Stimulated activated naive B cell treated with anti-CD40 and anti-IgM and Interleukin-4, amounts not matched to agents 10 μg/mL and 1 μg/mL and 100 μg/mL, for 72 hours (primary cell): ENCODE measurements at regions not wholly inside any gene's neighbourhood (a gene's known extent, or its start where the extent isn't known, plus 50 kb on each side); places are given as distances from the start of the nearest gene placed in this dataset.
"Not testable (repeated sequence)": the region's sequence is repeated elsewhere in the genome, so short reads cannot be mapped to it uniquely, and the experiment has no call there.

Experiments
- ATAC-seq, 2 donors: fragments of 150-1000 bp; cut with Tn5 transposase; replicated peaks; 2 replicates each; pipeline ENCODE4 v1.10.0; 2021; ENCODE audit warnings: moderate library complexity in 1 of 2
- DNase-seq: peaks from one replicate; pipeline ENCODE4 v3.0.0; 2021
- H3K27ac Mint-ChIP-seq: one replicate; pipeline ENCODE4 v1.8.0; 2022; ENCODE audit warnings: mild to moderate bottlenecking, mixed read lengths
- H3K27me3 Mint-ChIP-seq, 2 donors: one replicate each; pipeline ENCODE4 v1.8.0; 2022; ENCODE audit warnings: mixed read lengths in 2 of 2
- H3K36me3 Mint-ChIP-seq, 2 donors: one replicate each; pipeline ENCODE4 v1.8.0; 2022; ENCODE audit warnings: mixed read lengths in 2 of 2, mild to moderate bottlenecking in 1 of 2
- H3K4me1 Mint-ChIP-seq, 2 donors: one replicate each; pipeline ENCODE4 v1.8.0; 2022; ENCODE audit warnings: mixed read lengths in 2 of 2, mild to moderate bottlenecking in 1 of 2
- H3K4me3 Mint-ChIP-seq, 2 donors: one replicate each; pipeline ENCODE4 v1.8.0; 2022; ENCODE audit warnings: mild to moderate bottlenecking in 2 of 2, mixed read lengths in 2 of 2, moderate library complexity in 1 of 2
- H3K9me3 Mint-ChIP-seq, 2 donors: one replicate each; pipeline ENCODE4 v1.8.0; 2022; ENCODE audit warnings: mixed read lengths in 2 of 2, mild to moderate bottlenecking in 1 of 2

GRCh38 chr12:131276501-131277185, 322.9 kb downstream of the ADGRD1 start:
- Mint-ChIP-seq H3K27ac (no peak overlapping the region), H3K9me3 (peaks cover 0 to 1% of the 10 kb centered on the region in 2 donors), H3K36me3 (no peaks in the 10 kb centered on the region), H3K27me3 (no peaks in the 10 kb centered on the region), H3K4me1 (no peaks in the 10 kb centered on the region), H3K4me3 (no peak overlapping the region)
- ATAC-seq, result no peak
- no peak for DNase-seq

GRCh38 chr12:131277186-131278091, 323.7 kb downstream of the ADGRD1 start:
- not testable (repeated sequence) for H3K4me1 Mint-ChIP-seq, H3K36me3 Mint-ChIP-seq, DNase-seq, H3K4me3 Mint-ChIP-seq, ATAC-seq, H3K27me3 Mint-ChIP-seq, H3K9me3 Mint-ChIP-seq, H3K27ac Mint-ChIP-seq

- ATAC-seq, H3K4me3 Mint-ChIP-seq, H3K27me3 Mint-ChIP-seq, H3K27ac Mint-ChIP-seq, H3K36me3 Mint-ChIP-seq, H3K9me3 Mint-ChIP-seq, DNase-seq, H3K4me1 Mint-ChIP-seq: not testable (repeated sequence)
Observed at GRCh38 chr12:131278451-131279115, 324.9 kb downstream of the ADGRD1 start.

GRCh38 chr12:131279281-131279921, 325.7 kb downstream of the ADGRD1 start:
- H3K9me3 Mint-ChIP-seq, result peaks cover 0 to 1% of the 10 kb centered on the region in 2 donors
- DNase-seq, result no peak
- no peaks in the 10 kb centered on the region for H3K36me3 Mint-ChIP-seq
- H3K27me3 Mint-ChIP-seq, result no peaks in the 10 kb centered on the region
- no peak overlapping the region for H3K4me3 Mint-ChIP-seq
- H3K27ac Mint-ChIP-seq, result no peak overlapping the region
- no peaks in the 10 kb centered on the region for H3K4me1 Mint-ChIP-seq
- ATAC-seq, result no peak

GRCh38 chr12:131280426-131280825, 326.7 kb downstream of the ADGRD1 start:
- ATAC-seq (no peak), DNase-seq (no peak)
- H3K4me3 Mint-ChIP-seq, result no peak overlapping the region
- H3K4me1 Mint-ChIP-seq, result peaks cover 1 to 5% of the 10 kb centered on the region in 2 donors
- no peaks in the 10 kb centered on the region for H3K27me3 Mint-ChIP-seq
- H3K36me3 Mint-ChIP-seq, result no peaks in the 10 kb centered on the region
- H3K27ac Mint-ChIP-seq, result no peak overlapping the region
- peaks cover 0 to 1% of the 10 kb centered on the region in 2 donors for H3K9me3 Mint-ChIP-seq

GRCh38 chr12:131281016-131281415, 327.3 kb downstream of the ADGRD1 start:
- no peak overlapping the region for H3K27ac Mint-ChIP-seq
- H3K4me3 Mint-ChIP-seq, result no peak overlapping the region
- H3K36me3 Mint-ChIP-seq, result no peaks in the 10 kb centered on the region
- peaks cover 0 to 1% of the 10 kb centered on the region in 2 donors for H3K9me3 Mint-ChIP-seq
- ATAC-seq, result no peak
- H3K27me3 Mint-ChIP-seq, result no peaks in the 10 kb centered on the region
- no peak for DNase-seq
- H3K4me1 Mint-ChIP-seq, result peaks cover 2 to 6% of the 10 kb centered on the region in 2 donors

- Mint-ChIP-seq H3K4me3 (no peak overlapping the region), H3K27me3 (peaks cover 0 to 4% of the 10 kb centered on the region in 2 donors), H3K27ac (no peak overlapping the region), H3K9me3 (peaks cover 0 to 1% of the 10 kb centered on the region in 2 donors), H3K36me3 (no peaks in the 10 kb centered on the region), H3K4me1 (peaks cover 2 to 6% of the 10 kb centered on the region in 2 donors)
- ATAC-seq (no peak), DNase-seq (no peak)
Observed at GRCh38 chr12:131282292-131283080, 328.8 kb downstream of the ADGRD1 start.

GRCh38 chr12:131283191-131283861, 329.6 kb downstream of the ADGRD1 start:
- peaks cover 0 to 1% of the 10 kb centered on the region in 2 donors for H3K9me3 Mint-ChIP-seq
- ATAC-seq (no peak), DNase-seq (no peak)
- no peak overlapping the region for H3K27ac Mint-ChIP-seq
- H3K27me3 Mint-ChIP-seq, result peaks cover 0 to 4% of the 10 kb centered on the region in 2 donors
- H3K4me1 Mint-ChIP-seq, result peaks cover 2 to 6% of the 10 kb centered on the region in 2 donors
- H3K4me3 Mint-ChIP-seq, result no peak overlapping the region
- H3K36me3 Mint-ChIP-seq, result no peaks in the 10 kb centered on the region

- H3K27ac Mint-ChIP-seq, result not testable (repeated sequence)
Observed at GRCh38 chr12:131283862-131284825, 330.4 kb downstream of the ADGRD1 start.

GRCh38 chr12:131284954-131285904, 331.5 kb downstream of the ADGRD1 start:
- peak in 1 of 2 donors; percentile 41 for ATAC-seq
- not testable (repeated sequence) for H3K9me3 Mint-ChIP-seq, DNase-seq, H3K36me3 Mint-ChIP-seq, H3K27ac Mint-ChIP-seq, H3K27me3 Mint-ChIP-seq, H3K4me3 Mint-ChIP-seq, H3K4me1 Mint-ChIP-seq

More at GRCh38 chr12:131283862-131284825, 330.4 kb downstream of the ADGRD1 start:
- H3K36me3 Mint-ChIP-seq, H3K4me1 Mint-ChIP-seq, DNase-seq, H3K4me3 Mint-ChIP-seq, H3K27me3 Mint-ChIP-seq, H3K9me3 Mint-ChIP-seq: not testable (repeated sequence)
- peak; percentile 21 to 23 for ATAC-seq

GRCh38 chr12:131285905-131286295, 332.2 kb downstream of the ADGRD1 start:
- H3K4me1 Mint-ChIP-seq, result not testable (repeated sequence)

More at GRCh38 chr12:131285905-131286295, 332.2 kb downstream of the ADGRD1 start:
- not testable (repeated sequence) for H3K27ac Mint-ChIP-seq, H3K9me3 Mint-ChIP-seq, DNase-seq, H3K4me3 Mint-ChIP-seq, H3K27me3 Mint-ChIP-seq, ATAC-seq, H3K36me3 Mint-ChIP-seq
